GM13976 (cell line): ENCODE measurements at regions not wholly inside any gene's neighbourhood (a gene's known extent, or its start where the extent isn't known, plus 50 kb on each side); places are given as distances from the start of the nearest gene placed in this dataset.

Source experiments
- DNase-seq: peaks from one replicate; pipeline ENCODE4 v3.0.0; 2012; ENCODE audit warnings: low spot score
- in situ Hi-C: fragments of 300-500 bp; cut with MboI; formaldehyde crosslinking; loops from one replicate; pipeline ENCODE4 v1.12.0; 2022; ENCODE audit warnings: low sequenced_read_pairs, mixed read lengths, inconsistent platforms; ENCODE audit not compliant: unreplicated experiment
- TF ChIP-seq, protein P1 (sequence below): IDR thresholded peaks from 2 replicates; pipeline ENCODE4 v1.5.1; 2012; ENCODE audit warnings: borderline replicate concordance, mild to moderate bottlenecking; ENCODE audit not compliant: insufficient read depth; ENCODE audit errors: extremely low read depth, missing control alignments, control extremely low read depth

GRCh38 chr15:39092354-39092753, 488.5 kb upstream of the THBS1 start:
- in situ Hi-C loops: no loop called here
- TF ChIP-seq, protein P1, sequence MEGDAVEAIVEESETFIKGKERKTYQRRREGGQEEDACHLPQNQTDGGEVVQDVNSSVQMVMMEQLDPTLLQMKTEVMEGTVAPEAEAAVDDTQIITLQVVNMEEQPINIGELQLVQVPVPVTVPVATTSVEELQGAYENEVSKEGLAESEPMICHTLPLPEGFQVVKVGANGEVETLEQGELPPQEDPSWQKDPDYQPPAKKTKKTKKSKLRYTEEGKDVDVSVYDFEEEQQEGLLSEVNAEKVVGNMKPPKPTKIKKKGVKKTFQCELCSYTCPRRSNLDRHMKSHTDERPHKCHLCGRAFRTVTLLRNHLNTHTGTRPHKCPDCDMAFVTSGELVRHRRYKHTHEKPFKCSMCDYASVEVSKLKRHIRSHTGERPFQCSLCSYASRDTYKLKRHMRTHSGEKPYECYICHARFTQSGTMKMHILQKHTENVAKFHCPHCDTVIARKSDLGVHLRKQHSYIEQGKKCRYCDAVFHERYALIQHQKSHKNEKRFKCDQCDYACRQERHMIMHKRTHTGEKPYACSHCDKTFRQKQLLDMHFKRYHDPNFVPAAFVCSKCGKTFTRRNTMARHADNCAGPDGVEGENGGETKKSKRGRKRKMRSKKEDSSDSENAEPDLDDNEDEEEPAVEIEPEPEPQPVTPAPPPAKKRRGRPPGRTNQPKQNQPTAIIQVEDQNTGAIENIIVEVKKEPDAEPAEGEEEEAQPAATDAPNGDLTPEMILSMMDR: no peak
- no peak for DNase-seq

DNA sequence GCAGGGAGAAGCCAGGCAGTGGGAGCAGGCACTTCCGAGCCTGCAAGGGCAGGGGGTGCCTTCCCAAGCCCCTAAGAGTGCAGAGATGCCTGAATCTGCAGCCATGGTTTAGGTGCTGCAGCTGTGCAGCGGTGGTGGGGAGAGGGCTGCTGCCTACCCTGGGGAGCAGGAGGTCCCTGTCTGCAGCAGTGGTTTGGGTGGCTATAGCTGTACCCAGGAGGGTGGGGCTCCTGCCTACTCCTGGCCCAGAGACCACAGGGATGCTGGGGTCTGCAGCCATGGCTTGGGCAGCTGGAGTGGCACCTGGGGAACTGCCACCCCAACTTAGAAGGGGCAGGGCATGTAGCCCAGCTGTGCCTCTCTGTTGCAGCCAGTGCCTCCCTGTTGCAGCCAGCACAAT, 488.1 kb upstream of the THBS1 start:
- no peak for DNase-seq
- TF ChIP-seq, protein P1: no peak
- in situ Hi-C loops: no loop called here

GRCh38 chr15:39094116-39094515, 486.8 kb upstream of the THBS1 start:
- in situ Hi-C loops: no loop called here
- DNase-seq: no peak
- TF ChIP-seq, protein P1: no peak

DNA sequence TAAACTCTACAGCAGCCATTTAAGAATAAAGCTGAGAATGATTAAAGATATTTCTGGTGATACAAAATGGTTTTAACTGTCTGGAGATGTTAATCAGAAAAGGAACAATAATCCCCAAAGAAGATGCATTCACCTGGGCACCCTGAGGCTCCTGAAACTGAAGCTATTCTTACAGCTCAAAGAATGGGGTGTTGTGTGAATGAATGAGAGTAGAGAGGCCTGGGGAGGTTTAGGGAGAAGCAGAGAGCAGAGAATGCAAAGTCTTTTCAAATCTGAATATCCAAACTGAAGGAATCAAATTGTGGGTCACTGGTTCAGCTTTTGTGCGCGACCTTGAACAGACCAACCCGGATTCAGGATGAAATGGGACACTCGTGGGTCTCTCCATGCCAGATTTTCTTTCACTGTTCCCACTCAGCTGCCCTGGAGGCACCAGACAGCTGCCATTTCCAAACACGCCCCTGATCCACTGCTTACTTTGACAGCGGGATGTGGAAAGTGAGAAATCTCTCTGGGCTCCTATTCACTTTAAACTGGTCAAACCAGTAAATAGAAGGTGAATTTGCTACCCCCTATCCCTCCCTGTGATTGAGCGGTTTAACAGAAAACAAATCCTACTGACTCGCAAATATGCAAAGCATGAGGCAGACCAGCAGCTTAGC, 485.5 kb upstream of the THBS1 start:
- in situ Hi-C loops: no loop called here
- no peak for DNase-seq
- TF ChIP-seq, protein P1: no peak

GRCh38 chr15:39096608-39097205, 484.2 kb upstream of the THBS1 start:
- in situ Hi-C loops: no loop called here
- TF ChIP-seq, protein P1: no peak
- no peak for DNase-seq

DNA sequence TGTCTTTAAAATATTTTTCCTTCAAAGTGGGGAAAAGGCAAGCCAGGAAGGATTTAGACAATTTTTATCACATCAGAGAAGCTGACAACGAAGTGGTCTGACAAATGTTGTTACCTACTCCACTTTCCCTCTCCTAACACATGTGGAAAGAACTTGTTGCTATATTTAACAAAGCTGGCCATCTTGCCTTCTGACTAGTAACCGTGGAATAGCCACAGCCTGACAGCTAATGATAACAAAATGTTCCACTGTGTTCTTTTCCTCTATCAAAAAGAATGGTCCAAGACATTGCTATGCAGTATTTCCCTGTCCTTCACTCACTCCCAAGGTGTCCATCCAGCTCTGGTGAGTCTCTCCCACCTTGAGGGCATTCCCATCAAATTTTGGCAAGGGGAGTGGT, 481.4 kb upstream of the THBS1 start:
- TF ChIP-seq, protein P1: no peak
- DNase-seq: no peak
- in situ Hi-C loops: no loop called here
